Embryonic facial prominence (tissue), 1 donor: ENCODE measurements at regions not wholly inside any gene's neighbourhood (a gene's known extent, or its start where the extent isn't known, plus 50 kb on each side); places are given as distances from the start of the nearest gene placed in this dataset.

Experiments used
- DNase-seq: peaks from one replicate; pipeline ENCODE4 v3.0.0-alpha.2; 2016; ENCODE audit errors: extremely low spot score

DNA sequence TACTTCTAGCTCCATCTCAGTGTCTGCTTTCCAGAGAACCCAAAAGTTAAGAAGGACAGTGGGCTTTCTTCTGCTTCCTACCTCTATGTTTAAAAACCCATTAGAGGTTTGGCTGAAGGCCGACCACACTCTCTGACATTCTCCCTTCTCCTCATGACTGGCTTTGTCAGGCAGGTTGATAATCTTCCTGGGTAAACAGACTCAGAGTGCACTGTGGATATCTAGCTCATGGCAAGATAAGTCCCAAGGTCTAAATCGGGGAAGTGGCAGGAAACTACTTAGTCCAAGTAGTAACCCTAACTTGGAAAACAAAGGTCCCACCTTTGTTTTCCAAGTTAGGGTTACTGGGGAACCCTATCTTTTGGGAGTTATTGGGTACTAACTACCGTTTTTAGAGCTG lies 161.9 kb upstream of the SPAG17 start:
- DNase-seq: no peak

DNA sequence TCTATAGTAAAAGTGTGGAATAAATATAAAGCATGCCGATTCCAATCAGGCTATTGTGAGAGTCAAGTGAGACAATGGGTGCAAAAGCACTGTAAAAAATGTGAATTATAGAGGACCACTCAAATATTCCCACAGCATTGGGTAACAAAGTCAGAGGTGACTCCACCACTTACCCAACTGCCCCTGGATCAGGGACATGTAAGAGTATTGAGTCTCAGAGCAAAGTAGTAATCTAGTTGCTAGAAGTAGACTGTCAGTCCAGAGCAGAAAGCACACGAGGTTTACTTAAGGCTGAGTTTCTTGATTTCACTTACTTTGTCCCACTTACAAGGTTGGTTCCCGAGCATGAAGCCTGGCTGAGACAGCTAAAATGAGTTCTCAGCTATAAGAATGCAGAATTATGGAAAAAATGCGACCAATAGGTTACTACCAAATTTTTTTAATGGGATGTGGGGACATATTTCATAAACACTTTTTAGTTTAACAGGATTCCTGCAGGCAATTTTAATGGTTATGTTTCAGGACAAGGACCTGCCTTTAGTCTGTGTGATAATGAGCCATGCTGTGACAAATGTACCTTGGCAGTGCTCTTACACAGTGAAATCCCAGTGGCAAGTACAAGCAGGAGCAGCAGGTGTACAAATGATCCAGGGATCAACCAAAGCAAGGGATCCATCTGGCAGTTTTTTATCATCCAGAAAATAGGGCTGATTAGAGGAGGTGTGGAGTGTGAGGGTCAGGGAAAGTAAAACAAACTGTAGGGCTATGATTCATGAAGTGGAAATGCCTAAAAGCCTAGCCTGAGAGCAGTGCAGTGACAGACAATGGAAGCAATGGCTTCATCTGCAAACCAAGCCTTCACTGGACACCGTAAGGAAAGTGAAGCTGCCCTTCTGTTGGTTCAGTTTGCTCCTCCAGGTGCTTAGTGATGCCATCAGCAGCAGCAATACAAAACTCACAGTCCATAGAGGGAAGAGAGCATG lies 156.2 kb upstream of the SPAG17 start:
- DNase-seq: no peak

DNA sequence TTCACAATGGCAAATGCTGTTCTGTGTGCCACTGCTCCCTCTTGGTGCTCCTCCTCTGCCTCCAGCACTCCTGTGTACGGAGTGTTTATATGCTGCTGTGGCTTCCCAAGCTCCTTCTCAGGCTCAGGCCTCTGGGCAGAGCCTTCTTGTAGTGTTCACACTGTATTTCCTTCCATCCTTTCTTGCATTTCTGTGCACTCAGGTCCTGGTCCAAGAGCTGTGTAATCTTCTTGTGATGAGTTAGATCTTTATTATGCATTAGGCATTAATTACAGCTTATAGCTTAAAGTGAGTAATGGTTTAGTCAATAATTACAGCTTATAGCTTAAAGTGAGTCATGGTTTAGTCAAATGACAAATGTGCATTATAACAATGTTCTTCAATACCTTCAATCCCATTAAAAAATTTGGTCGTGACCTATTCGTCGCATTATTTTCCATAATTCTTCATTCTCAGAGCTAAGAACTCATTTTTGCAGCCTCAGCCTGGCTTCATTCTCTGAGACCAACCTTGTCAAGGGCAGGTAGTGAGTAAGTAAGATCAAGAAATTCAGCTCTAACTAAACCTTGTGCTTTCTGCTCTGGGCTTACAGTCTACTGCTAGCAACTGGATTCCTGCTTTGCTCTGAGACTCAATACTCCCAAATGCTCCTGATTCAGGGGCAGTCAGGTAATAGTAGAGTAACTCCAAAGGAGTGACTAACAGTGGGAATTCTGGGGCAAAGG lies 154.5 kb upstream of the SPAG17 start:
- DNase-seq: no peak

DNA sequence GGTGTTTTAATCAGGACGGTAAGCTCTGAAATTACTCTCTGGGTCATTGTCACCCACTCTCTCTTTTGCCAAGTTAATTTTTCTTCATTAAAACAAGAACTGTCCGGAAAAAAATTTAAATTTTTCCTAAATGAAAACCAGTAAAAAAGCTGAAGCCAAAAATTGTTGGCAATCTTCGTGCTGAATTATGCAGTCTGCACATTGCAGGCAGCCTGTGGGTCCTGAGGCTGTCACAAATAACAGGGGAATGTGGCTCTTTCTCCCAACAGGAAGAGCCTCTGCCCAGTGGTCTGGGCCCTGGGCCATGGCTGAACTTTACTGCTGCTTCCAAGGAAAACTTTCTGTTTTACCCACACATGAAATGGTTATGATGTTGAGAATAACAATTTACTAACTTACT lies 153.9 kb upstream of the SPAG17 start:
- DNase-seq: no peak

DNA sequence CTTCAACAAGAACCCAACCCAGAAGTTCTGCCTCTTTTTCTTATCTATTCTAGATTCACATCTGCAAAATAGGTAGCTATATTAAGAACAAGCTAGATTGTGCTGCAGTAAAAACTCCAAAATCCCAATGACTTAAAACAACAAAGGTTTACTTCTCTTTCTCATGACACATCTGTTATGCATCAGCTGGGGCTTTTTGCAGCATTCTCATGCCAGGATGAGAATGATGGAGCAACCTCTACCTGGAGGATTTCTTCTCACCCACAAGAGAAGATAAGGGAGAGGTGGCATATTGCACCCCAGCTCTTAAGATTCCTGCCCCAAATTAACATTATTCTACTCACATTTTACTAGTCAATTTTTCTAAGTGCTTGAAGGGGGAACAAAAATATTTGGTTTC lies 152.3 kb upstream of the SPAG17 start:
- no peak for DNase-seq

DNA sequence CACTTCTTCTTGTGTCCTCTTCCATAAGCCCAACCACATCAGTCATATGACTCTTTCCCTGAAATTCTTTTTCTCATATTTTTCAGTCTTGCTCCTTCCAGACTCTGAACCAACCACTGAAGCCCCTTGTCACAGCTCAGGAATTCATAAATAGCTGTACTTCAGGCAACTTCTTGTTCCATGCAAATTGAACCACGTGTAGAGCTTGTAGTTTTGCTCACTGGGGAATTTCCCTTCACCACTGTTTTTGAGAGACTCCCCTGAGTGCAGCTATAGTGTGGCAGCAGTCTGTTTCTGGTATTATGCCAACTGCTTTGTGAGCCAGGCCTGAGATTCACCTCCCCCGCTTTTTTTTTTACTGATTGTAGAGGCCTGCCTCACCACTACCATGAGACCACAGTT lies 150.3 kb upstream of the SPAG17 start:
- DNase-seq: no peak

DNA sequence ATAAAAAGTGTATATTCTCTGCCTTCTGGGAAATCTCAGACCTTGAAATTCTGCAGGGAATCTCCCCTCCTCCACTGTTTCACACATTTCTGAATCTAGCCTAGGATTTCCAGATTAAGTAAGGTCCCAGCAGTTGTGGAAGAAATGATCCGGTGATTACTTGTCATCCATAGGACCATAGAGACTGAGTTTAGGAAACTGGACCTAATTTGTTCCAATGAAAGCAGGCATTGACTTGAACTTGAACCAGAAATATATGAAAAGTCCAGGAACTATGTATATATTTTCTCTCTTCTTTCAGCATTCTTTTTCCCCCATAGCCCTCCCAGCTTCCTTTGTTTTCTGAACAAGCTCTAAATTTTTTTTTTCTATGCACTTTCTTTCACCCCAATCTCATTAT lies 149.5 kb upstream of the SPAG17 start:
- DNase-seq: no peak

DNA sequence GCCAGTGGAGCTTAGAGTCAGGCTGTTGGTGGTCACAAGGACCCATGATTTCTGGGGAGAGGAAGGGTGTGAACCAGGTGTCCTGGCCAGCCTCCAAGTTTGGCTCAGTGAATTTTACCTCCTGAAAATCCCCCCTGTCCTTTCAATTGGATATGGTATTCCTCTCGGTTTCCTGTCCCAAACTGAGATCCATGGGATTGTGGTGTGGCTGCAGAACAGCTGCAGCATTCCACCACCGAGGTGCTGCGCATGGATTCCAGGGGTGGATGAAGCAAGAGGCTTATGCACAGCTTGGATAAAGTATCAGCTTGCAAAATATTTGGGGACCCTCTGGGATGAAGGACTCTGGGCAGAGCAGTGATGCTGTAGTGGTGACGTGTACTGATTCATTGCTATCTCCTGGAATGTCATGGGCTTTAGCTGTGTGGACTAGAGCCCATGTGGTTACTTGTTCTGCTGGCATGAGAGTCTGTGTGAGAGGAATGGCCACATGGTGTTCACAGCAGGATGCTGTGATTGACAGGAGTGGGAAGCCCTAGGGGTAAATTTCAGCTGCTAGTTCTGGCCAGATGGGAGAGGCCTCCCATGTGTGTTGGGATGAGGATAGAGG lies 148.7 kb upstream of the SPAG17 start:
- no peak for DNase-seq

DNA sequence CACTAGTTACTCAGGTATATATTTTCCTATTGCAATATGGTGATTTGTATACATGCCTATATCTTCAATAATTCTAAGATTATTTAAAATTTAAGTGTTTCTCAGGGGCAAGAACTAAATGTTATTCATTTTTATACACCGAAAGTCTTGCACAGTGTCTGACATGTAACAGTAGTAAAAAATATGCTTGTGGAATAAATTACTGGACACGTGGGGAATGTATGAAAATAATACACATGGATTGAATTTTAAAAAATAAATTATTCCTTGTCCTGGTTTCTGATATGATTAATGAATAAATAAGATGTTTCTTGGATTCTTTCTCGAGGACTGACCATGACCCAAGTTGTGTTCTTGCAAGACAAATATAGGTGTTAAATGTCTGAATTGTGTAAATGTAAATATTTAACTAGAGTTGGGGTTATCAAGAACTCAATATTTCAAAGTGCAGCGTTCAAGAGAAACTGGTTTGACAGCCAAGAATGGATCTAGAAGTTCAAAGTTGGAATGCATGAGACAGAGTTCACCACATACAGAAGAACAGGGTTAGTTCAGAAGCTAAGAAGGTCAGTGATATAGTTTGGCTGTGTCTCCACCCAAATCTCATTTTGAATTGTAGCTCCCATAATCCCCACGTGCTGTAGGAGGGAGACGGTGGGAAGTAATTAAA lies 142.1 kb upstream of the SPAG17 start:
- DNase-seq: no peak

DNA sequence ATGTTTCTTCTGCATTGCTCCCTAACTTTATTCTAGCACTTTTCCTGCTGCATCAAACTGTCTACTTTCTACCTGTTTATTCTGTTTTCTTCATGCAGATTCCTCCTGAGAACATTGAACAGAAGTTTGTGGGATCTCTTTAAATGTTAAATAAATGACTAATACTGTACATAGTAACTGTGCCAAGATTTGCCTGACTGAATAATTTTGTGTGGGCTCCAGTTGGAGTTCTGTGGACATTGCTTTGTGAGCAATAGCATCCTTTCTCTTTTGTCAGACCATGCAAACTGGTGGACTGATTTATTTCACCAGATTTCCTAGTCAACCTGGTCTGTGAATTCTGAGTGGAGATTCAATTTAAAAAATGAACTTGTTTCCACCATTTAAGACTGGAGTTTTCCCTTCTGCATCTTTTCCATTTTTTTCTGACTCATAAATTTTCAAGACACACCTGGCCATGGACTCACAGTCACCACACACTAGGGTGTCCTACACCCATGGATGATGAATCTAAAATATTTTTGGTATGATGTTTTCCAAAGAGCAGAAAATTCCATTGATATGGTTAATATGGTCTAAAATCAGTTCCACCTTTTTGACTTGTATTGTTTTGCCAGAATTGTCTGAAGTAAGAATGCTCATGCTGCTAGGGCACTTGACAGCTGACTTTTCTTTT lies 140.7 kb upstream of the SPAG17 start:
- DNase-seq: no peak

DNA sequence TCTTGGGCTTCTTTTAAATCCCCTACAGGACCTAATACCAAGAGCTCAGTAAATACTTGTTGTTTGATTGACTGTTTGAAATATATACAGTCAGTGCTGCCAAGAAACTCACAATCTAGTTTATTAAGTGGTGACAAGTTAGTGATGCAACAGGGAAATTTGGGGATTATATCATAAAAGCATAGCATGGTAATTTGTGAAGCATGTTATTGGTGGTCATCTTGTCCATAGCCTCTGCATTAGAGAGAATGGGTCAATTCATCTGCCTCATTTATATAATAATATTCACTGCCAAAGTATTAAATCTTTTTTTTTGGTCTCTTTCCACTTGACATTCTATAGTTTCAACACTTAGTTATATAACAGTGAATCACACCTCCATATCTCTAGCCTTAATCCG lies 138.2 kb upstream of the SPAG17 start:
- DNase-seq: no peak

DNA sequence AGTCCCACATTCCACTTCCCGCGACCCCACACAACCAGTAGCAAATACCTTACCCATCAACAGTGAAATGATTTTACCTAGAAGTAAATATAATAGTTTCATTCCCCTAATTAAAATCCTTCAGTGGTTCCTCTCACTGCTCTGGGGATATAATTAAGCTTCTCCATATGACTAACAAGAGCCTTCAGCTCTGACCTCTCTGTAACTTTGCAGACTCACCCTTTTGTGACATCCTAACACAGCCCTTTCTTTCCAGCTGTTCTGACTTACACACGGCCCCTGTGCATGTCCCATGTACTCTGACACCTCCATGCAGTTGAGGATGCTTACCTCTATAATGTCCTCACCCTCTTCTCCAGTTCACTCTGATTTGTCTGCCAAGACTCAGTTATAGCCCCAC lies 137.3 kb upstream of the SPAG17 start:
- DNase-seq: no peak

DNA sequence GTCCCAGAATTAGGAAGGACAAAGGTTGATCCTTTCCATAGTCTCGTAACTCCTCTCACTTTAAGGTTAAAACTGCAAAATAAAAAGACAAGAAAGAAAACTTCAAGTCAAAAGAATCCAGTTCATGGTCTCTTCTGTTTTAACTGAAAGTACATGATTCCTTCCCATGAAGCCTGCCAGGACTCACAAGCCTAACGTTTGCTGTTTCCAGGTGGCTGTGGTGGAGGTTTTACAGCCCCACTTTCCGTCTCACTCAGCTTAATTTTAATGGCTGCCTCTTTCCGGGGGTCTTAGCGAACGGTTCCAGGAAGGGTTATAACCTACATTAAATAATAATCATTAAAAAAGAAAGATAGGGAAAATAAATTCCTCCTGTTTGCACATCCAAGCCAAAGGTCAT lies 136.8 kb upstream of the SPAG17 start:
- DNase-seq: no peak

DNA sequence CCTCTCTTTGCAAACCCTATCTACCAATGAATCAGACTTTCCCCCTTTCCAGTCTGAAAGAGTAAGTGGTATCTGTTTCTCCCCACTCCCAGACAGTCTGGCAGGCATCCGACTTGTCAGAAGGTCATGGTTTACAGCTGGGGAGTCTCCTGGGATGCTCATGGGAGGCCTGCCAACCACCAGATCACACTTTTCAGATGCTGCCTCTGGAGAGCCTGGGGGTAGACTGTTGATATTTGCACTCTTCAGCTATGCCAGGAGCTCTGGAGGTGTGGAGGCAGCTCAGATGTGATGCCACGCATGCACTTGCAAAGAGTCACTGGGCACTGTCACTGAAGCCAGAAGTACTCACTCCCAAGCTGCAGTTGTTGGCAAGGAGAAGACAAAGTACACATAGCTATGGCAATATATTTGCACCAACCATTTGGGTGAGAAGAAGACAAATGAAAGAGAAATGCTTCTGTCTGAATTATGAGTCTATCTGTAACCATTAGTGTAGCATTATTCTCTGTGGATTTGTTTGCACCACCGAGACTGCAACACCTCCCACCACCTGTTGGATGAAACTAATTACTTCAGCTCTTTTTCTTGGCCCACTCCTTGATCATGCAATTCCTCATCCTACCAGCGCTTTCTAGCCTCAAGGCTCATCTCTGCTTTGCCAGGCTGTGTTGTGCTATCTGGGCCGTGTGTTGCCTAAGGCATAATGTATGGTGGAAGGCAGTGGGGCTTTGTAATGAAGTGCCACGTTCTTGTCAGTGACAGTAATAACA lies 133.0 kb upstream of the SPAG17 start:
- no peak for DNase-seq

DNA sequence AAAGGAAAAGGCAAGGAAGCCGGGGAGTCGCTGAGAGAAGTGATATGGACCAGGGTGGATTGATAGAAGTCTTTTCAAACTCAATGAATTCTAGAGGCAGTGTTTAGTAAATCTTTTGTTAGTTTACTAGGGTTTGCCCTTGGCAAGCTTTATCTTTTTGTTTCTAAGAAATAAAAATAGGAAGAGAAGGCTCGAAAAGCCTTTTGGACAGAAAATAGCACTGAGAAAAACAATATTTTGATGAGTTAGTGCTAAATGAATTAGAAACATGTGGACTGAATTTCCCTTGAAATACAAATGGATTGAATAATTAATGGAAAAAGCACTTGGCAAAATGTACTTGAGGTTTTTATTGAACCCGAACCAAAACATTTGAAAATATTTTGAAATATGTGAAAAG lies 121.8 kb upstream of the SPAG17 start:
- DNase-seq: peak; percentile 16

DNA sequence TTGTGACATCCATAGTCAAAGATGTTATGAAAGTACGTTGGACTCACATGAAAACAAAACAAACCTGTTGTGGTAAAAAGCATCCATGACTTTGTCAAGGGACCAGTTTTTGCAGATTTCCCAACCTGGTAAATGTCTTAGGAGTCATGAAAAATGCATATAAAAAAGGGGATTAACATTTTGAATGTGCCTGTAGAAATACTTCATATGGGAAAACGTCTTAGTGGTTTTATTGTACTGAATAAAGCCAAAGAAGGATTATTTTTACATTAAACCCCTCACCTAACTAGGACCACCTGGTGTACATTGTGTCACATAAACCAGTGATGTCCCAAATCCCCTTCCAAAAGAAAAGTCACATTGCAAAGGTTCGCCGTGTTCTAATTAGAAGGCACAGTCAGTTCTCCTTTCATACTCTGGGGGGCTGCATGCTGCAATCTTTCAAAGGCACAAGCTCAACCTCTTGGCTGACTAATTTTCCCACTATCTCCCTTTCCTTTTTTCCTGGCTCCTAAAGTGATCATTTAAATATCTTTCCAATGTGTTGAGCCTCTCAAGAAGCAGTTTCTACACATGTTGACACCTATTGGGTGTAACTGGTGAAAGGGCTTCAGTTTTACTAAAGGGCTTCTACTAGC lies 119.8 kb upstream of the SPAG17 start:
- DNase-seq: no peak

DNA sequence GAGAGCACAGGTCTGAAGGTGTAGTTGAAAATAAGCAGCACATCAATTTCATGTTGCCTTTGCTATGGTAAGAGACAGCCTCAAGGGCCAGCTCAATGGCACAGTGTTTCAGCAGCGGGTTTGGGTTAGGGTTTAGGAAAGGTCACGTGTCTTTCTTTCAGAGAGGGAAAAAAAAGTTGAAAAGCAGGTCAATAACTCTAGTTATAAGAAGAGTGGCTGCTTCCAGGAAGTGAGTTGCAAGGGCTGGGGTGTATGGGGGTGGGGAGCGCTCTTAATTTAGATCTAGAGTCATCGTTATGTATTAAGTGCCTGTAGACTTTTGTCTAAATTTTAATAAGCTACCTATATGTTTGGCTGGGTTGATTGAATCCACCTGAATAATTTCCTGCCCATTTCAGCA lies 118.5 kb upstream of the SPAG17 start:
- DNase-seq: no peak

DNA sequence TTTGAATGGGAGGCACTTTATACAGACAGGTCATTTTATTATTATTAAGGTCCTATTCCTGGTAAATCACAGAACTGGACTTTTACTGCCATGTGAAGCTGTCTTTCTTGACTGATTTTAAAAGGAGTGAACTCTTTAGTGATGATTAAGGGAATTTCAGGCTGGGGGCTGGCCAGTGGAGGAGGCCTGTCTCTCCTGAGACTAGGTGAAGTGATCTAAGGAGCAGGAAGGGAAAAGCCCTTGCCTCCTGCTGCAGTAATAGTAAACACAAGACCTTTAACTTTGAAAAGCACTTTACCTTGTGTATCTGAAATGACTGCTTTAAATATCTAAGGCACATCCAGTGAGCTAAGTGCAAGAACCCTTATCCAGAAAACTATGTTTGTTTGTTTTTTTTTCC lies 118.0 kb upstream of the SPAG17 start:
- no peak for DNase-seq

DNA sequence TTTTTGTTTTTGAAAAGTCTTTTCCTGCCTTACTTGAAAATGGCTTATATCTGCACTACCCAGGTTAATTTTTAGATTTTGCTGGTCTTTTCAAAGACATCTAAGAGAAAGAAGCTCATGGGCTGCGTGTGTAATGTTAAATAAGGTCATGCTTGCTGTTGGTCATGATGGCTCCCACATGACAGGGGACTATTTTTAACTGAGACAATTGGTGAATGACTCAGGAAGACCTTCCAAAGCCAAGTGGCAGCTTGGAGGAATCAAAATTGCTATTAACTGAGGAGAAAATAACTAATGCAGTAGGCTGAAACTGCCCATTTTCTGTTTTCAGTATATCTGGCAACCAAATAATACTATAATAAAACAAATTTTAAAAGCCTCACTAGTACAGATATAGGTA lies 117.1 kb upstream of the SPAG17 start:
- DNase-seq: no peak

DNA sequence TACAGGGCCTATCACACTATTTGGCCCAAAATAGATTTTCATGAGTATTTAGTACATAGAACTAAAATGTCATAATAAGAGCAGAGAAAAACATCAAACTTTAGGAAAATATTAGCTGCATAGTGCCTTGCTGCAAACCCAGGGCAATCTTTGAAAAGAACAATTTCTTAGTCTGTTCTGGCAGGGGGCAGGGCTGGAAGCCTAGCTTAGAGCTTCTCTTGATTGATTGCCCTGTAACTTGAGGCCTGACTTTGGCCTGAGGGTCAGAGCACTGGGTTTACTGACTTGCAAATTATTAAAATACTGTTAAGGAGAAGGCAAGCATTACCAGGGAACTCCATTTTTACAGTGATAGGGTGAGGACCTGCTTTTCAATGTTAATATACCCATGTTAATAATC lies 115.8 kb upstream of the SPAG17 start:
- DNase-seq: no peak
